ENCODE measurements at regions not wholly inside any gene's neighbourhood (a gene's known extent, or its start where the extent isn't known, plus 50 kb on each side); places are given as distances from the start of the nearest gene placed in this dataset.

DNA sequence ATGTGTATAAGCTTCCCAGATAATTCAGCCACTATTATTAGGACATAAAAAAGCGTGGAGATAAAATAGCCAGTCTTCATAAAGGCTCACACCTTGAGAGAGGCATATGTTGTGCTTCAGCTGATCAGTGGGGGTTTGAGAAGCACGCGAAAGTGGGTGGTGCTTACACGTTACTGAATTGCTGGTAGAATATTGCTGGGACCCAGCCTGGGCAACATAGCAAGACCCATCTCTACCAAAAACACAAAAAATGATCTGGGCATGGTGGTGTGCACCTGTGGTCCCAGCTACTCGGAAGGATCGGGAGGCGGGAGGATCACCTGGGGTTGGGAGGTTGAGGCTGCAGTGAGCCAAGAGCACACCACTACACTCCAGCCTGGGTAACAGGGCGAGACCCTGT, 74.9 kb upstream of the MBOAT2 start (continued):
- TF ChIP-seq BCL11A (IDR thresholded peaks at IDR 0.05; ENCODE audit: low read depth in 2 of 2, low read length in 2 of 2) (no peak), CTBP2 (IDR thresholded peaks at IDR 0.05; ENCODE audit: borderline replicate concordance, insufficient read depth, insufficient read length, low read length) (no peak)

Measured in H1 (cell line).